BE2C (cell line): ENCODE measurements at regions not wholly inside any gene's neighbourhood (a gene's known extent, or its start where the extent isn't known, plus 50 kb on each side); places are given as distances from the start of the nearest gene placed in this dataset.

Experiments
- DNase-seq: peaks from one replicate; pipeline ENCODE4 v3.0.0-alpha.2; 2020
- H3K27me3 ChIP-seq: fragments of 250-450 bp; sonication (Bioruptor Pico); 2 replicates; pipeline ENCODE4 v1.5.1; 2020; ENCODE audit warnings: mild to moderate bottlenecking
- H3K36me3 ChIP-seq: fragments of 250-450 bp; sonication (Bioruptor Pico); 2 replicates; pipeline ENCODE4 v1.5.1; 2020; ENCODE audit warnings: mild to moderate bottlenecking
- H3K4me1 ChIP-seq: fragments of 250-450 bp; sonication (Bioruptor Pico); 2 replicates; pipeline ENCODE4 v1.5.1; 2020
- H3K4me3 ChIP-seq: 2 replicates; pipeline ENCODE4 v1.5.1; 2011; ENCODE audit warnings: low read depth, low read length
- H3K9me3 ChIP-seq: fragments of 250-450 bp; sonication (Bioruptor Pico); 2 replicates; pipeline ENCODE4 v1.5.1; 2020
- TF ChIP-seq, protein P1 (sequence below): IDR thresholded peaks from 2 replicates; pipeline ENCODE4 v1.5.1; 2012; ENCODE audit warnings: mild to moderate bottlenecking, low read depth, low read length

- H3K4me1 ChIP-seq, result no peaks in the 10 kb centered on the region
- H3K27me3 ChIP-seq, result peaks cover 12% of the 10 kb centered on the region
- TF ChIP-seq, protein P1, sequence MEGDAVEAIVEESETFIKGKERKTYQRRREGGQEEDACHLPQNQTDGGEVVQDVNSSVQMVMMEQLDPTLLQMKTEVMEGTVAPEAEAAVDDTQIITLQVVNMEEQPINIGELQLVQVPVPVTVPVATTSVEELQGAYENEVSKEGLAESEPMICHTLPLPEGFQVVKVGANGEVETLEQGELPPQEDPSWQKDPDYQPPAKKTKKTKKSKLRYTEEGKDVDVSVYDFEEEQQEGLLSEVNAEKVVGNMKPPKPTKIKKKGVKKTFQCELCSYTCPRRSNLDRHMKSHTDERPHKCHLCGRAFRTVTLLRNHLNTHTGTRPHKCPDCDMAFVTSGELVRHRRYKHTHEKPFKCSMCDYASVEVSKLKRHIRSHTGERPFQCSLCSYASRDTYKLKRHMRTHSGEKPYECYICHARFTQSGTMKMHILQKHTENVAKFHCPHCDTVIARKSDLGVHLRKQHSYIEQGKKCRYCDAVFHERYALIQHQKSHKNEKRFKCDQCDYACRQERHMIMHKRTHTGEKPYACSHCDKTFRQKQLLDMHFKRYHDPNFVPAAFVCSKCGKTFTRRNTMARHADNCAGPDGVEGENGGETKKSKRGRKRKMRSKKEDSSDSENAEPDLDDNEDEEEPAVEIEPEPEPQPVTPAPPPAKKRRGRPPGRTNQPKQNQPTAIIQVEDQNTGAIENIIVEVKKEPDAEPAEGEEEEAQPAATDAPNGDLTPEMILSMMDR, result no peak
Observed at GRCh38 chr5:159657771-159658170, 258.5 kb upstream of the ADRA1B start.

GRCh38 chr5:159658266-159658925, 257.9 kb upstream of the ADRA1B start:
- no peaks in the 10 kb centered on the region for H3K9me3 ChIP-seq
- no peak for DNase-seq
- H3K36me3 ChIP-seq, result no peaks in the 10 kb centered on the region
- H3K4me3 ChIP-seq, result no peak overlapping the region
- TF ChIP-seq, protein P1, result no peak
- H3K4me1 ChIP-seq, result no peaks in the 10 kb centered on the region
- H3K27me3 ChIP-seq, result peaks cover 12% of the 10 kb centered on the region

More at GRCh38 chr5:159657771-159658170, 258.5 kb upstream of the ADRA1B start:
- DNase-seq, result no peak
- Histone ChIP-seq H3K36me3 (no peaks in the 10 kb centered on the region), H3K4me3 (no peak overlapping the region), H3K9me3 (no peaks in the 10 kb centered on the region)

DNA sequence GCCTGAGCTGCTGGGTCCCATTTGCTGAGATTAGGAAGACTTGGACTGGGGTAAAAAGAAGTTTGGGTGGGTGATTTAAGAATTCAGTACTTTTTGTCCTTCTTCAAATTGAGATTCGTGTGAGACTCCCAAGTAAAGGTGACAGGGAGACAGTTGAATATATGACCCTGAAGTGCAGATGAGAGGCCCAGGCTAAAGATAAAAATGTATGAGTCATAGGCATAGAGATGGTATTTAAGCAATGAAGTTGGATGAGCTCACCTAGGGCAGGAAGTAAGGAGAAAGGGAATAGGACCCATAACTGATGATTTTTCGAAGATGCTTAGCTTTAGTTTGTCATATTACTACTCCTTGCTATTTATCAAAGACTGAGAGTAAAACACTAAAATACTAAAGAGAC, 255.9 kb upstream of the ADRA1B start:
- TF ChIP-seq, protein P1, result no peak
- Histone ChIP-seq H3K36me3 (no peaks in the 10 kb centered on the region), H3K27me3 (peaks cover 4% of the 10 kb centered on the region), H3K9me3 (no peaks in the 10 kb centered on the region), H3K4me1 (no peaks in the 10 kb centered on the region), H3K4me3 (no peak overlapping the region)
- no peak for DNase-seq

DNA sequence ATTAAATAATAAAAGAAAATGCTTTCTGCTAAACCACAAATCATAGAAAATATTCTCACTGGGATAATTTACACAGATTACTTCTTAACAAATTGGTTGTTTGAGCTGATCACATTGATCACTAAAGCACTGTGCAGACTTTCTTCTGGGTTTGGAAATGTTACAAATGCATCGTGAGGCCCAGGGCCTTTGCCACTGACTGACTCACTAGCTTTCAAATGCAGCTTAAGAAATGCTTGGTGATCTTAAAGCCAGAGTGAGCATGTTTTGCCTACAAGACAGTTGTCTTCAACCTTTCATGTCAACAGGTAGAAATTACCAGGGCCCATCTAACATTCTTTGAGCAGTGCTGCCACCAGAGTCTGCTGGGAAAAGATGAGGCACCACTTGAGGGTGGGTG, 252.3 kb upstream of the ADRA1B start:
- TF ChIP-seq, protein P1, result no peak
- no peaks in the 10 kb centered on the region for H3K27me3 ChIP-seq
- H3K4me3 ChIP-seq, result no peak overlapping the region
- H3K36me3 ChIP-seq, result no peaks in the 10 kb centered on the region
- no peaks in the 10 kb centered on the region for H3K4me1 ChIP-seq
- DNase-seq, result no peak
- H3K9me3 ChIP-seq, result no peaks in the 10 kb centered on the region

DNA sequence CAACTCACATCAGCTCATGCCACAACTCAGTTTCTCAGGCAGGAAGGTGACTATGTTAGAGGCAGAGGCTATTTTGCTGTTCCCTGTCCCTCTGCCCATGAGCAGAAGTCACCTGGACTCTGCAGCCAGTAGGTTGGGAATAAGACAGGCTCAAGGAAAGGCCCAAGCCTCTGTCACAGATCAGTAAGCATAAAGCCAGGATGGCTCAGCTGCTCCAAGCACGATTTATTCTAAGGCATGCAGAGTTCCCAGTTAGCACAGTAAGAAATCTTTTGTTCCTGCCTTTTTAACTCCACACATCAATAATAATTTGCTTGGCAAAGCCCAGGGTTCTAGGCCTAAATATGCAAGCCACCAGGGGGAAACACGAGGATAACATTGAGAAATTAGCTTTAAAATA, 249.0 kb upstream of the ADRA1B start:
- no peaks in the 10 kb centered on the region for H3K4me1 ChIP-seq
- DNase-seq, result no peak
- no peak overlapping the region for H3K4me3 ChIP-seq
- H3K9me3 ChIP-seq, result no peaks in the 10 kb centered on the region
- H3K36me3 ChIP-seq, result no peaks in the 10 kb centered on the region
- no peaks in the 10 kb centered on the region for H3K27me3 ChIP-seq
- TF ChIP-seq, protein P1, result no peak

- TF ChIP-seq, protein P1, result no peak
- DNase-seq, result no peak
Observed at GRCh38 chr5:159668556-159668955, 247.7 kb upstream of the ADRA1B start.

More at GRCh38 chr5:159668556-159668955, 247.7 kb upstream of the ADRA1B start:
- Histone ChIP-seq H3K4me3 (no peak overlapping the region), H3K4me1 (no peaks in the 10 kb centered on the region), H3K9me3 (no peaks in the 10 kb centered on the region), H3K27me3 (no peaks in the 10 kb centered on the region), H3K36me3 (no peaks in the 10 kb centered on the region)
